ENCODE measurements at regions not wholly inside any gene's neighbourhood (a gene's known extent, or its start where the extent isn't known, plus 50 kb on each side); places are given as distances from the start of the nearest gene placed in this dataset.

DNA sequence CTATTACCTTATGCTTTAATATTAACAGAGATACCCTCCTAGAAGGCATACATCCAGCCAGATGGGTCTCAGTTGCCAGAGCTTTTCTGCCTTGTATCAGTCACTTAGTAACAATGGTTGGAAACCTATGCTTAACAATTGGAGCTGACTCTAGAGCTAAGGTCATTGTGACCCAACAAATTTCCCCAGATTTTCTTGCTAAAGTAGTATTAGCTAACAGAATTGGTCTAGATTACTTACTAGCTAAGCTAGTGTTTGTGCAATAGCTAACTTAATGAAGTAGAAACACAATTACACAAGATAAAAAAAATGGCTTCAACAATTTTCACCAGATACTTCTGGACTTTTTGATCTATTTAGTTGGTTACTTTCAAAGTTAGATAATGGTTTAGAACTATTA is 236.9 kb downstream of the NSUN3 start:
- H3K4me1 ChIP-seq (ENCODE audit: control insufficient read depth, insufficient read depth, low read depth, low read length): peaks cover 2% of the 10 kb centered on the region
- no peak overlapping the region for H3K23ac ChIP-seq (ENCODE audit: low read length in 2 of 2)
- no peak overlapping the region for H2AK5ac ChIP-seq (ENCODE audit: low read length, severe bottlenecking)
- no peak overlapping the region for H3K18ac ChIP-seq (ENCODE audit: low read depth in 1 of 2, low read length in 2 of 2)
- no peaks in the 10 kb centered on the region for H3K79me1 ChIP-seq (replicated peaks; ENCODE audit: low read length, poor library complexity, severe bottlenecking)
- no peak overlapping the region for H3K4me2 ChIP-seq (ENCODE audit: low read length, poor library complexity, severe bottlenecking)
- no peak overlapping the region for H2AFZ ChIP-seq (ENCODE audit: low read depth, low read length)
- no peaks in the 10 kb centered on the region for H3K9me3 ChIP-seq (ENCODE audit: control insufficient read depth, low read length)
- no peaks in the 10 kb centered on the region for H3K27me3 ChIP-seq (ENCODE audit: control insufficient read depth in 1 of 2, insufficient read depth in 1 of 2, low read length in 2 of 2)
- H4K91ac ChIP-seq (ENCODE audit: low read length): no peak overlapping the region
- no peak overlapping the region for H3K9ac ChIP-seq (ENCODE audit: low read length)
- H2BK120ac ChIP-seq (ENCODE audit: low read depth, low read length): no peak overlapping the region
- H2BK15ac ChIP-seq (ENCODE audit: low read depth, poor library complexity, severe bottlenecking): no peak overlapping the region
- H4K8ac ChIP-seq (ENCODE audit: low read length): no peak overlapping the region
- no peak overlapping the region for H3K14ac ChIP-seq (ENCODE audit: low read length in 2 of 2)
- H3K27ac ChIP-seq (ENCODE audit: low read length, poor library complexity, severe bottlenecking): no peak overlapping the region
- H2BK5ac ChIP-seq (ENCODE audit: low read depth, low read length, poor library complexity, severe bottlenecking): no peak overlapping the region
- DNase-seq: no peak
- no peak overlapping the region for H2BK12ac ChIP-seq (ENCODE audit: low read length in 2 of 2)
- H3K4ac ChIP-seq (ENCODE audit: low read depth in 1 of 2, low read length in 2 of 2): no peak overlapping the region
- H3K36me3 ChIP-seq (ENCODE audit: control insufficient read depth in 1 of 2, insufficient read depth in 2 of 2, low read depth in 1 of 2, low read length in 2 of 2): no peaks in the 10 kb centered on the region
- H3K4me3 ChIP-seq (ENCODE audit: insufficient read depth in 1 of 2, low read depth in 1 of 2, low read length in 2 of 2): no peak overlapping the region

DNA sequence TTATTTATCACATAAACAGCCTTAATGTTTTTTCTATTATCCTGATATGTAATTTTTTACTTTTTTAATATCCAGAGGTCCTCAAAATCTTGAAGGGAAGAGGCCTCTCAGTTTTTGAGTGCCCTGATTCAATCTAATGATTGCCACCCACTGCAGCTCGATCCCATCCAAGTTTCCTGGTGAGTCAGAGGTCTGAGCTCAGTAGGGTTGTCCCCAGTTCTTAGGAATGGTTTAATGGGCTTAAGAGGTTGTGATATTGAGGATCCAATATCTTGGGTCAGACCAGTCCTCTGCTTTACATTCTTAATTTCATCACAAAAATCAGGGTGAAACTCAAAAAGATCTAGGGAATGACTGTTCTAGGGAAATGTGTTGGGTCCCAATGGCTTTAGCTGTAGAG is 238.5 kb downstream of the NSUN3 start:
- 83% methylated on average over 1 of the region's 1 CpG for WGBS

GRCh38 chr3:94303266-94303665 is 240.4 kb downstream of the NSUN3 start:
- Histone ChIP-seq H3K27me3 (ENCODE audit: control insufficient read depth in 1 of 2, insufficient read depth in 1 of 2, low read length in 2 of 2) (no peaks in the 10 kb centered on the region), H2BK120ac (ENCODE audit: low read depth, low read length) (no peak overlapping the region), H4K8ac (ENCODE audit: low read length) (no peak overlapping the region), H3K18ac (ENCODE audit: low read depth in 1 of 2, low read length in 2 of 2) (no peak overlapping the region), H3K79me1 (replicated peaks; ENCODE audit: low read length, poor library complexity, severe bottlenecking) (no peaks in the 10 kb centered on the region), H3K4ac (ENCODE audit: low read depth in 1 of 2, low read length in 2 of 2) (no peak overlapping the region), H4K91ac (ENCODE audit: low read length) (no peak overlapping the region), H3K9ac (ENCODE audit: low read length) (no peak overlapping the region), H2AK5ac (ENCODE audit: low read length, severe bottlenecking) (no peak overlapping the region), H3K23ac (ENCODE audit: low read length in 2 of 2) (no peak overlapping the region), H3K14ac (ENCODE audit: low read length in 2 of 2) (no peak overlapping the region), H3K4me3 (ENCODE audit: insufficient read depth in 1 of 2, low read depth in 1 of 2, low read length in 2 of 2) (no peak overlapping the region), H3K36me3 (ENCODE audit: control insufficient read depth in 1 of 2, insufficient read depth in 2 of 2, low read depth in 1 of 2, low read length in 2 of 2) (no peaks in the 10 kb centered on the region), H3K4me2 (ENCODE audit: low read length, poor library complexity, severe bottlenecking) (no peak overlapping the region), H3K27ac (ENCODE audit: low read length, poor library complexity, severe bottlenecking) (no peak overlapping the region), H2BK15ac (ENCODE audit: low read depth, poor library complexity, severe bottlenecking) (no peak overlapping the region), H3K9me3 (ENCODE audit: control insufficient read depth, low read length) (no peaks in the 10 kb centered on the region), H3K4me1 (ENCODE audit: control insufficient read depth, insufficient read depth, low read depth, low read length) (peaks cover 2% of the 10 kb centered on the region), H2BK5ac (ENCODE audit: low read depth, low read length, poor library complexity, severe bottlenecking) (no peak overlapping the region), H2AFZ (ENCODE audit: low read depth, low read length) (no peak overlapping the region), H2BK12ac (ENCODE audit: low read length in 2 of 2) (no peak overlapping the region)
- WGBS: 79% methylated on average over 2 of the region's 4 CpGs
- DNase-seq: no peak

More for the DNA sequence above, 238.5 kb downstream of the NSUN3 start:
- H4K8ac ChIP-seq (ENCODE audit: low read length): no peak overlapping the region
- H3K4ac ChIP-seq (ENCODE audit: low read depth in 1 of 2, low read length in 2 of 2): no peak overlapping the region
- H2BK12ac ChIP-seq (ENCODE audit: low read length in 2 of 2): no peak overlapping the region
- no peak overlapping the region for H2AFZ ChIP-seq (ENCODE audit: low read depth, low read length)
- no peaks in the 10 kb centered on the region for H3K9me3 ChIP-seq (ENCODE audit: control insufficient read depth, low read length)
- no peaks in the 10 kb centered on the region for H3K79me1 ChIP-seq (replicated peaks; ENCODE audit: low read length, poor library complexity, severe bottlenecking)
- no peak for DNase-seq
- H3K27ac ChIP-seq (ENCODE audit: low read length, poor library complexity, severe bottlenecking): no peak overlapping the region
- H3K4me1 ChIP-seq (ENCODE audit: control insufficient read depth, insufficient read depth, low read depth, low read length): peaks cover 2% of the 10 kb centered on the region
- no peak overlapping the region for H2BK120ac ChIP-seq (ENCODE audit: low read depth, low read length)
- H3K4me3 ChIP-seq (ENCODE audit: insufficient read depth in 1 of 2, low read depth in 1 of 2, low read length in 2 of 2): no peak overlapping the region
- no peaks in the 10 kb centered on the region for H3K27me3 ChIP-seq (ENCODE audit: control insufficient read depth in 1 of 2, insufficient read depth in 1 of 2, low read length in 2 of 2)
- no peak overlapping the region for H3K23ac ChIP-seq (ENCODE audit: low read length in 2 of 2)
- H3K4me2 ChIP-seq (ENCODE audit: low read length, poor library complexity, severe bottlenecking): no peak overlapping the region
- H3K18ac ChIP-seq (ENCODE audit: low read depth in 1 of 2, low read length in 2 of 2): no peak overlapping the region
- H2BK15ac ChIP-seq (ENCODE audit: low read depth, poor library complexity, severe bottlenecking): no peak overlapping the region
- H4K91ac ChIP-seq (ENCODE audit: low read length): no peak overlapping the region
- no peak overlapping the region for H2BK5ac ChIP-seq (ENCODE audit: low read depth, low read length, poor library complexity, severe bottlenecking)
- H3K36me3 ChIP-seq (ENCODE audit: control insufficient read depth in 1 of 2, insufficient read depth in 2 of 2, low read depth in 1 of 2, low read length in 2 of 2): no peaks in the 10 kb centered on the region
- no peak overlapping the region for H3K9ac ChIP-seq (ENCODE audit: low read length)
- H2AK5ac ChIP-seq (ENCODE audit: low read length, severe bottlenecking): no peak overlapping the region
- no peak overlapping the region for H3K14ac ChIP-seq (ENCODE audit: low read length in 2 of 2)

DNA sequence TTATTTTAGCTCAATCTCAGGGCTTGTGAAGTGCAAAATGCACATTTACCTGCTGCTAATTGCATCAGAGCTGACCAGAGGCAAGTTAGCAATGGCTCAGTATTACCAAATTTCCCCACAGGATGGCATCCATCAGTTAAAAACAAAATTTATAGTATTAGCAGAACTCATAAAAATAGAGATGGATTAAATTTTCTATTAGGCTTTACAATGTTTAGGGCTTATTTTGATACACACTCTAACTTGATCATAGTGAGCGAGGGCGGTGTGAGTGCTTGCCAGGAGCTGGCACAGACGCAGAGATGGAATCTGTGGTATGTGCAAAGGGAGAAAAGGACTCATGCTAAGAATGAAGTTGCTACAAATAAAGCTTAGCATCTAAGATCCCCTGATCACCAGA is 241.0 kb downstream of the NSUN3 start:
- peak overlapping the region; percentile 50 for H2AK5ac ChIP-seq (ENCODE audit: low read length, severe bottlenecking)
- H2BK15ac ChIP-seq (ENCODE audit: low read depth, poor library complexity, severe bottlenecking): no peak overlapping the region
- no peak overlapping the region for H3K18ac ChIP-seq (ENCODE audit: low read depth in 1 of 2, low read length in 2 of 2)
- no peaks in the 10 kb centered on the region for H3K36me3 ChIP-seq (ENCODE audit: control insufficient read depth in 1 of 2, insufficient read depth in 2 of 2, low read depth in 1 of 2, low read length in 2 of 2)
- H3K9ac ChIP-seq (ENCODE audit: low read length): no peak overlapping the region
- peaks cover 2% of the 10 kb centered on the region for H3K4me1 ChIP-seq (ENCODE audit: control insufficient read depth, insufficient read depth, low read depth, low read length)
- no peak overlapping the region for H4K8ac ChIP-seq (ENCODE audit: low read length)
- no peaks in the 10 kb centered on the region for H3K9me3 ChIP-seq (ENCODE audit: control insufficient read depth, low read length)
- H3K14ac ChIP-seq (ENCODE audit: low read length in 2 of 2): no peak overlapping the region
- H2BK120ac ChIP-seq (ENCODE audit: low read depth, low read length): no peak overlapping the region
- no peak for DNase-seq
- no peak overlapping the region for H2BK5ac ChIP-seq (ENCODE audit: low read depth, low read length, poor library complexity, severe bottlenecking)
- no peak overlapping the region for H3K4ac ChIP-seq (ENCODE audit: low read depth in 1 of 2, low read length in 2 of 2)
- WGBS: 56% methylated on average over 3 of the region's 3 CpGs
- no peak overlapping the region for H3K27ac ChIP-seq (ENCODE audit: low read length, poor library complexity, severe bottlenecking)
- no peaks in the 10 kb centered on the region for H3K27me3 ChIP-seq (ENCODE audit: control insufficient read depth in 1 of 2, insufficient read depth in 1 of 2, low read length in 2 of 2)
- H2AFZ ChIP-seq (ENCODE audit: low read depth, low read length): no peak overlapping the region
- H4K91ac ChIP-seq (ENCODE audit: low read length): no peak overlapping the region
- H3K4me3 ChIP-seq (ENCODE audit: insufficient read depth in 1 of 2, low read depth in 1 of 2, low read length in 2 of 2): no peak overlapping the region
- no peak overlapping the region for H3K23ac ChIP-seq (ENCODE audit: low read length in 2 of 2)
- no peak overlapping the region for H3K4me2 ChIP-seq (ENCODE audit: low read length, poor library complexity, severe bottlenecking)
- no peaks in the 10 kb centered on the region for H3K79me1 ChIP-seq (replicated peaks; ENCODE audit: low read length, poor library complexity, severe bottlenecking)
- H2BK12ac ChIP-seq (ENCODE audit: low read length in 2 of 2): no peak overlapping the region
